HEK293T (cell line): ENCODE measurements at regions not wholly inside any gene's neighbourhood (a gene's known extent, or its start where the extent isn't known, plus 50 kb on each side); places are given as distances from the start of the nearest gene placed in this dataset.

Experiments
- CTCF ChIA-PET: fragments of 350-600 bp; formaldehyde crosslinking; extraction: SDS; loops from one replicate; lab custom pipeline; 2021; ENCODE audit warnings: antibody characterized with exemption, inconsistent platforms; lab: Yijun Ruan, JAX
- POLR2A ChIA-PET: fragments of 350-600 bp; formaldehyde crosslinking; extraction: SDS; loops from one replicate; lab custom pipeline; 2020; ENCODE audit warnings: antibody characterized with exemption, inconsistent platforms; lab: Yijun Ruan, JAX
- DNase-seq: peaks from one replicate; pipeline ENCODE4 v3.0.0; 2012; ENCODE audit warnings: mixed read lengths; ENCODE audit errors: extremely low spot score
- ARNT ChIP-seq: fragments of 450-650 bp; IDR thresholded peaks from 2 replicates; pipeline ENCODE4 v1.6.1; 2017; ENCODE audit warnings: mild to moderate bottlenecking
- BHLHE40 ChIP-seq: fragments of 450-650 bp; IDR thresholded peaks from 2 replicates; pipeline ENCODE4 v1.6.1; 2016; ENCODE audit warnings: mild to moderate bottlenecking, moderate library complexity, borderline replicate concordance
- CTBP1 ChIP-seq: fragments of 450-650 bp; IDR thresholded peaks from 2 replicates; pipeline ENCODE4 v1.6.1; 2016; ENCODE audit warnings: borderline replicate concordance
- ELF4 ChIP-seq: fragments of 450-650 bp; IDR thresholded peaks from 2 replicates; pipeline ENCODE4 v1.6.1; 2017; ENCODE audit warnings: antibody characterized with exemption
- FOXA1 ChIP-seq: fragments of 450-650 bp; IDR thresholded peaks from 2 replicates; pipeline ENCODE4 v1.6.1; 2016; ENCODE audit warnings: mild to moderate bottlenecking
- FOXK2 ChIP-seq: fragments of 450-650 bp; IDR thresholded peaks from 2 replicates; pipeline ENCODE4 v1.6.1; 2016; ENCODE audit warnings: mild to moderate bottlenecking
- FOXM1 ChIP-seq: fragments of 450-650 bp; IDR thresholded peaks from 2 replicates; pipeline ENCODE4 v1.6.1; 2017; ENCODE audit warnings: mild to moderate bottlenecking, borderline replicate concordance
- HDGF ChIP-seq: fragments of 450-650 bp; IDR thresholded peaks from 2 replicates; pipeline ENCODE4 v1.6.1; 2017; ENCODE audit warnings: antibody characterized with exemption, borderline replicate concordance
- L3MBTL2 ChIP-seq: fragments of 450-650 bp; conservative IDR thresholded peaks from 2 replicates; pipeline ENCODE4 v1.6.1; 2016; ENCODE audit warnings: mild to moderate bottlenecking
- LEF1 ChIP-seq: fragments of 450-650 bp; IDR thresholded peaks from 2 replicates; pipeline ENCODE4 v1.6.1; 2017; ENCODE audit warnings: mild to moderate bottlenecking, borderline replicate concordance
- NFRKB ChIP-seq: fragments of 450-650 bp; IDR thresholded peaks from 2 replicates; pipeline ENCODE4 v1.6.1; 2016; ENCODE audit warnings: mild to moderate bottlenecking, moderate library complexity
- PKNOX1 ChIP-seq: fragments of 450-650 bp; IDR thresholded peaks from 2 replicates; pipeline ENCODE4 v1.6.1; 2016
- SP1 ChIP-seq: fragments of 450-650 bp; IDR thresholded peaks from 2 replicates; pipeline ENCODE4 v1.6.1; 2017
- SUZ12 ChIP-seq: fragments of 450-650 bp; IDR thresholded peaks from 2 replicates; pipeline ENCODE4 v1.6.1; 2016; ENCODE audit warnings: mild to moderate bottlenecking
- TARDBP ChIP-seq: fragments of 450-650 bp; IDR thresholded peaks from 2 replicates; pipeline ENCODE4 v1.6.1; 2016
- ZNF384 ChIP-seq: fragments of 450-650 bp; IDR thresholded peaks from 2 replicates; pipeline ENCODE4 v1.6.1; 2016

- ChIA-PET POLR2A (no interaction called here), CTCF (no interaction called here)
- DNase-seq, result no peak
- no peak for TF ChIP-seq SUZ12
- TF ChIP-seq FOXM1, result no peak
- no peak for TF ChIP-seq NFRKB
- TF ChIP-seq BHLHE40, result no peak
- no peak for TF ChIP-seq TARDBP
- no peak for TF ChIP-seq PKNOX1
- TF ChIP-seq SP1, result no peak
- no peak for TF ChIP-seq ELF4
- TF ChIP-seq ZNF384, result no peak
- no peak for TF ChIP-seq L3MBTL2
- no peak for TF ChIP-seq CTBP1
- no peak for TF ChIP-seq LEF1
Measured at GRCh38 chr1:195085196-195085595, 1523.0 kb downstream of the KCNT2 start.

- ChIA-PET CTCF (no interaction called here), POLR2A (no interaction called here)
Measured at GRCh38 chr1:195082183-195082582, 1526.1 kb downstream of the KCNT2 start.

GRCh38 chr1:195076682-195077081 lies 1531.6 kb downstream of the KCNT2 start:
- ChIA-PET POLR2A (no interaction called here), CTCF (no interaction called here)
- no peak for DNase-seq
- no peak for TF ChIP-seq TARDBP
- TF ChIP-seq FOXK2, result no peak
- TF ChIP-seq CTBP1, result no peak
- TF ChIP-seq NFRKB, result no peak
- no peak for TF ChIP-seq SUZ12

More at GRCh38 chr1:195082183-195082582, 1526.1 kb downstream of the KCNT2 start:
- TF ChIP-seq CTBP1 (no peak), SP1 (no peak), ZNF384 (no peak), BHLHE40 (no peak), FOXA1 (no peak), FOXK2 (no peak), PKNOX1 (no peak), HDGF (no peak), FOXM1 (no peak)
- no peak for DNase-seq

GRCh38 chr1:195075973-195076372 lies 1532.3 kb downstream of the KCNT2 start:
- no peak for DNase-seq
- TF ChIP-seq HDGF (no peak), PKNOX1 (0 out of 2 replicates have a peak, but pooled peaks have one; percentile 5)
- CTCF ChIA-PET, result no interaction called here
- POLR2A ChIA-PET, result no interaction called here

GRCh38 chr1:195071461-195071860 lies 1536.8 kb downstream of the KCNT2 start:
- TF ChIP-seq NFRKB, result no peak
- no peak for TF ChIP-seq TARDBP
- TF ChIP-seq CTBP1, result no peak
- no peak for TF ChIP-seq BHLHE40
- TF ChIP-seq ZNF384, result no peak
- no peak for TF ChIP-seq SP1
- TF ChIP-seq FOXA1, result no peak
- no peak for TF ChIP-seq L3MBTL2
- no peak for TF ChIP-seq HDGF
- TF ChIP-seq FOXK2, result no peak
- TF ChIP-seq PKNOX1, result no peak
- TF ChIP-seq ELF4, result no peak
- no peak for TF ChIP-seq LEF1
- TF ChIP-seq FOXM1, result no peak

GRCh38 chr1:195065437-195065836 lies 1542.8 kb downstream of the KCNT2 start:
- TF ChIP-seq HDGF (no peak), ELF4 (no peak), PKNOX1 (no peak), ZNF384 (no peak), TARDBP (no peak), FOXA1 (no peak), FOXK2 (no peak), BHLHE40 (no peak), CTBP1 (no peak), FOXM1 (no peak), SUZ12 (no peak), SP1 (no peak), LEF1 (no peak), ARNT (no peak), NFRKB (no peak), L3MBTL2 (no peak)
- POLR2A ChIA-PET, result no interaction called here
- no peak for DNase-seq
- CTCF ChIA-PET, result no interaction called here

More at GRCh38 chr1:195071461-195071860, 1536.8 kb downstream of the KCNT2 start:
- POLR2A ChIA-PET, result no interaction called here
- CTCF ChIA-PET, result no interaction called here
- no peak for DNase-seq
